ENCODE measurements at regions not wholly inside any gene's neighbourhood (a gene's known extent, or its start where the extent isn't known, plus 50 kb on each side); places are given as distances from the start of the nearest gene placed in this dataset.

DNA sequence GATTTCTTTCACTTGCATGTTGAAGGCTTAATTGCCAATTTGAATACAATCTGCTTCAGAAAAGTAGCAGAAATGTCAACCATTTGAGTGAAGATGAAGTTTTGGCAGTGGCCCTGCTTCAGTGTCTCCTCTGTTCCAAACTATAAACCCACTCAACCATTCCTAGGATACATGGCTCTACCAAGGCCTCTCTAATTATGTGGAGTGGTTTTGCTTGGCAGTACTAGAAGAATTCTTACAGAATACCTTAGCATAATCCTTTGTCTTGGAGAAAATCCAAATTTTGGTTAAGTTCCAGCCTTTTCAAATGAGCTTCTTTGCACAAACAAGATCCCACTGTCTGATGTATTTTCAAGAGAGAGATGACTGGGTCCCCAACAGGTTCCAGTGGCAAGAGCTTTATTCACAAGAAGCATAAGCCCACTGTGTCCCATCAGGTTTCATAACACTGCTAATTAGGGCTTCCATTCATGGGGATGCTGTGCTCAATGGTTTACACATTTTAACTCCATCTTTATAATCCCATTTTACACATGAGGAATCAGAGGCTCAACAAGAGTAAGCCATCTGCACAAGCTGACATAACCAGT lies 234.5 kb downstream of the IPO8 start:
- TF ChIP-seq, protein P1, sequence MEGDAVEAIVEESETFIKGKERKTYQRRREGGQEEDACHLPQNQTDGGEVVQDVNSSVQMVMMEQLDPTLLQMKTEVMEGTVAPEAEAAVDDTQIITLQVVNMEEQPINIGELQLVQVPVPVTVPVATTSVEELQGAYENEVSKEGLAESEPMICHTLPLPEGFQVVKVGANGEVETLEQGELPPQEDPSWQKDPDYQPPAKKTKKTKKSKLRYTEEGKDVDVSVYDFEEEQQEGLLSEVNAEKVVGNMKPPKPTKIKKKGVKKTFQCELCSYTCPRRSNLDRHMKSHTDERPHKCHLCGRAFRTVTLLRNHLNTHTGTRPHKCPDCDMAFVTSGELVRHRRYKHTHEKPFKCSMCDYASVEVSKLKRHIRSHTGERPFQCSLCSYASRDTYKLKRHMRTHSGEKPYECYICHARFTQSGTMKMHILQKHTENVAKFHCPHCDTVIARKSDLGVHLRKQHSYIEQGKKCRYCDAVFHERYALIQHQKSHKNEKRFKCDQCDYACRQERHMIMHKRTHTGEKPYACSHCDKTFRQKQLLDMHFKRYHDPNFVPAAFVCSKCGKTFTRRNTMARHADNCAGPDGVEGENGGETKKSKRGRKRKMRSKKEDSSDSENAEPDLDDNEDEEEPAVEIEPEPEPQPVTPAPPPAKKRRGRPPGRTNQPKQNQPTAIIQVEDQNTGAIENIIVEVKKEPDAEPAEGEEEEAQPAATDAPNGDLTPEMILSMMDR (IDR thresholded peaks at IDR 0.05) = no peak
- TF ChIP-seq POLR2A (IDR thresholded peaks at IDR 0.05) = no peak
